GM23248 (cell line): ENCODE measurements at regions not wholly inside any gene's neighbourhood (a gene's known extent, or its start where the extent isn't known, plus 50 kb on each side); places are given as distances from the start of the nearest gene placed in this dataset.
"Not testable (repeated sequence)": the region's sequence is repeated elsewhere in the genome, so short reads cannot be mapped to it uniquely, and the experiment has no call there.

Experiments
- DNase-seq: peaks from one replicate; pipeline ENCODE4 v3.0.0-alpha.2; 2015
- H2AFZ ChIP-seq: fragments of 200-600 bp; sonication (generic); 2 replicates; pipeline ENCODE4 v1.6.1; 2016; ENCODE audit warnings: antibody characterized with exemption
- H3F3A ChIP-seq: fragments of 200-600 bp; sonication (generic); 2 replicates; pipeline ENCODE4 v1.6.1; 2016; ENCODE audit warnings: mild to moderate bottlenecking, antibody characterized with exemption, mixed run types; ENCODE audit not compliant: insufficient read depth
- H3K27ac ChIP-seq: fragments of 200-600 bp; sonication (generic); 2 replicates; pipeline ENCODE4 v1.5.1; 2016; ENCODE audit warnings: mild to moderate bottlenecking
- H3K27me3 ChIP-seq: fragments of 200-600 bp; sonication (generic); replicated peaks from 2 replicates; pipeline ENCODE4 v1.6.1; 2016; ENCODE audit warnings: mild to moderate bottlenecking; ENCODE audit not compliant: insufficient read depth
- H3K36me3 ChIP-seq: fragments of 200-600 bp; sonication (generic); 2 replicates; pipeline ENCODE4 v1.6.1; 2016; ENCODE audit warnings: low read depth, mild to moderate bottlenecking
- H3K4me1 ChIP-seq: fragments of 200-600 bp; sonication (generic); 2 replicates; pipeline ENCODE4 v1.6.1; 2016; ENCODE audit warnings: mild to moderate bottlenecking; ENCODE audit not compliant: insufficient read depth
- H3K4me2 ChIP-seq: fragments of 200-600 bp; sonication (generic); one replicate; pipeline ENCODE4 v1.6.1; 2016; ENCODE audit warnings: mild to moderate bottlenecking; ENCODE audit not compliant: unreplicated experiment
- H3K4me3 ChIP-seq: fragments of 200-600 bp; sonication (generic); 2 replicates; pipeline ENCODE4 v1.5.1; 2016; ENCODE audit warnings: mild to moderate bottlenecking
- H3K79me2 ChIP-seq: fragments of 200-600 bp; sonication (generic); 2 replicates; pipeline ENCODE4 v1.6.1; 2016; ENCODE audit warnings: mild to moderate bottlenecking; ENCODE audit not compliant: insufficient read depth
- H3K9ac ChIP-seq: fragments of 200-600 bp; sonication (generic); 2 replicates; pipeline ENCODE4 v1.6.1; 2016; ENCODE audit warnings: mild to moderate bottlenecking
- H3K9me2 ChIP-seq: fragments of 200-600 bp; sonication (generic); 2 replicates; pipeline ENCODE4 v1.6.1; 2016; ENCODE audit warnings: mixed run types, mild to moderate bottlenecking, moderate library complexity; ENCODE audit not compliant: insufficient read depth
- H3K9me3 ChIP-seq: fragments of 200-600 bp; sonication (generic); one replicate; pipeline ENCODE4 v1.6.1; 2017; ENCODE audit warnings: low read depth
- H4K20me1 ChIP-seq: fragments of 200-600 bp; sonication (generic); 2 replicates; pipeline ENCODE4 v1.6.0; 2016; ENCODE audit not compliant: insufficient read depth
- EZH2 ChIP-seq: fragments of 200-600 bp; sonication (generic); IDR thresholded peaks from 2 replicates; pipeline ENCODE4 v1.6.1; 2018; ENCODE audit warnings: antibody characterized with exemption, mild to moderate bottlenecking; ENCODE audit not compliant: insufficient read depth, poor library complexity, severe bottlenecking
- EZH2phosphoT487 ChIP-seq: fragments of 200-600 bp; sonication (generic); IDR thresholded peaks from 2 replicates; pipeline ENCODE4 v1.6.1; 2018; ENCODE audit warnings: antibody characterized with exemption, moderate library complexity, mild to moderate bottlenecking, low read depth; ENCODE audit not compliant: insufficient read depth
- whole genome bisulfite sequencing, 2 experiments: methylation state at CpG; one replicate each; pipeline ENCODE4 v1.1.6; 2015 to 2017; ENCODE audit warnings: low lambda C conversion rate in 2 of 2, low coverage in 1 of 2; ENCODE audit errors: missing lambda C conversion rate in 2 of 2; 5-methylcytosine and 5-hydroxymethylcytosine counted together
- in situ Hi-C: fragments of 300-500 bp; cut with MboI; formaldehyde crosslinking; loops from 2 replicates; pipeline ENCODE4 v1.15.0; 2020

GRCh38 chr6:27814665-27815424, 97.4 kb downstream of the OR2B2 start:
- Histone ChIP-seq H4K20me1 (no peaks in the 10 kb centered on the region), H3K4me1 (peaks cover 12% of the 10 kb centered on the region; the same call in 1 of the 2 replicates), H3K27ac (peak overlapping the region; percentile 33), H2AFZ (peak overlapping the region; percentile 93), H3K79me2 (no peaks in the 10 kb centered on the region), H3K27me3 (no peaks in the 10 kb centered on the region), H3K4me3 (peak overlapping the region; percentile 60), H3K36me3 (no peaks in the 10 kb centered on the region), H3K4me2 (peak overlapping the region; percentile 68), H3K9ac (no peak overlapping the region), H3K9me2 (no peaks in the 10 kb centered on the region), H3F3A (peaks cover 24% of the 10 kb centered on the region), H3K9me3 (no peaks in the 10 kb centered on the region)
- 1 to 2% methylated on average over 40 of the region's 40 CpGs for WGBS, 2 experiments
- in situ Hi-C loops = no loop called here
- TF ChIP-seq EZH2 = no peak
- TF ChIP-seq EZH2phosphoT487 = no peak
- peak; percentile 85 for DNase-seq

GRCh38 chr6:27814415-27814664, 97.9 kb downstream of the OR2B2 start:
- Histone ChIP-seq H3K4me2 (peak overlapping the region; percentile 68), H3K4me1 (peaks cover 16% of the 10 kb centered on the region; the same call in 1 of the 2 replicates), H3K4me3 (peak overlapping the region; percentile 60), H3F3A (peaks cover 28% of the 10 kb centered on the region), H2AFZ (peak overlapping the region; percentile 93)
- H3K9me3 ChIP-seq, H4K20me1 ChIP-seq, in situ Hi-C loops, H3K9ac ChIP-seq, H3K79me2 ChIP-seq, H3K9me2 ChIP-seq, DNase-seq, H3K36me3 ChIP-seq, H3K27ac ChIP-seq, H3K27me3 ChIP-seq: not testable (repeated sequence)
- 23 to 30% methylated on average over 8 to 9 of the region's 24 CpGs for WGBS, 2 experiments

- Histone ChIP-seq H3K9me3 (no peaks in the 10 kb centered on the region), H4K20me1 (no peaks in the 10 kb centered on the region), H3K79me2 (no peaks in the 10 kb centered on the region), H3K27ac (no peak overlapping the region), H3K4me2 (no peak overlapping the region), H2AFZ (no peak overlapping the region), H3K4me1 (peaks cover 24% of the 10 kb centered on the region; the same call in 1 of the 2 replicates), H3K9me2 (no peaks in the 10 kb centered on the region), H3K36me3 (no peaks in the 10 kb centered on the region), H3K27me3 (no peaks in the 10 kb centered on the region), H3K9ac (no peak overlapping the region), H3F3A (peaks cover 38% of the 10 kb centered on the region), H3K4me3 (no peak overlapping the region)
- WGBS, 2 experiments = 90 to 91% methylated on average over 14 of the region's 14 CpGs
- no peak for TF ChIP-seq EZH2
- DNase-seq = no peak
- in situ Hi-C loops = no loop called here
Measured at GRCh38 chr6:27812805-27813492, 99.2 kb downstream of the OR2B2 start.

GRCh38 chr6:27812078-27812804, 100.0 kb downstream of the OR2B2 start:
- TF ChIP-seq EZH2phosphoT487 (no peak), EZH2 (no peak)
- H3K9me2 ChIP-seq = no peaks in the 10 kb centered on the region
- H3K79me2 ChIP-seq = no peaks in the 10 kb centered on the region
- no peaks in the 10 kb centered on the region for H4K20me1 ChIP-seq
- 81 to 85% methylated on average over 6 of the region's 6 CpGs for WGBS, 2 experiments
- in situ Hi-C loops = no loop called here
- no peaks in the 10 kb centered on the region for H3K9me3 ChIP-seq
- H3K9ac ChIP-seq = no peak overlapping the region
- H3K4me1 ChIP-seq = peaks cover 24% of the 10 kb centered on the region; the same call in 1 of the 2 replicates
- no peaks in the 10 kb centered on the region for H3K27me3 ChIP-seq
- no peak overlapping the region for H3K27ac ChIP-seq
- no peaks in the 10 kb centered on the region for H3K36me3 ChIP-seq
- no peak overlapping the region for H3K4me3 ChIP-seq
- peaks cover 42% of the 10 kb centered on the region for H3F3A ChIP-seq
- no peak overlapping the region for H3K4me2 ChIP-seq
- no peak overlapping the region for H2AFZ ChIP-seq
- DNase-seq = no peak
